Right lobe of liver (tissue), 4 donors: ENCODE measurements at regions not wholly inside any gene's neighbourhood (a gene's known extent, or its start where the extent isn't known, plus 50 kb on each side); places are given as distances from the start of the nearest gene placed in this dataset.

Experiments used
- CTCF ChIP-seq, 4 donors: fragments of 200-600 bp in 3 of 4; fragments of 450-650 bp in 1 of 4; IDR thresholded peaks; one replicate each; pipeline versions ENCODE4 v1.5.1 to v1.8.0; 2016 to 2022; ENCODE audit warnings: antibody characterized with exemption in 4 of 4, mild to moderate bottlenecking in 2 of 4
- POLR2A ChIP-seq: fragments of 450-650 bp; IDR thresholded peaks from one replicate; pipeline ENCODE4 v1.6.1; 2017; ENCODE audit warnings: antibody characterized with exemption, mild to moderate bottlenecking
- donor health status: DM: no; HTN: no; CAD: no.
- donor health status: DM: no; HTN: no; CAD: no.
- donor health status: DM: no; HTN: yes; CAD: no.

DNA sequence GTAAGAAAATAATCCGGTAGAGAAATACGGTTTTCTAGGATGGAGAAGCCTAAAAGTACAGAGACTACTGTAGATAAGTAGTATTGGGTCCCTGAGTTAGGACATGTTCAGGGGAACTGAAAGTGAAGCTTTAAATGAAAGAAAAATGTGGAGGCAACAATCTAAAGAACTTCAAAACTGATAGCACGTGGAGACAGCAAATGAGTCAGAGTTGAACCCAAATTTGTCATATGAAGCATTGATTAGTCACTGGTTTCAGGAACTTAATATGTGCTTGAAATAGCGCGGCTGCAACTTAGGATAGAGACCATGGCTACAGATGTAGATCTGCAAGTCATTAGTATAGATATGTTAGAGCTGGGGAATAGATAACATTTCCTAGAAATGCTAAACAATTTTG lies 1138.6 kb upstream of the SORCS1 start:
- no peak for TF ChIP-seq CTCF (IDR thresholded peaks at IDR 0.05)
- no peak for TF ChIP-seq POLR2A
